ENCODE measurements at regions not wholly inside any gene's neighbourhood (a gene's known extent, or its start where the extent isn't known, plus 50 kb on each side); places are given as distances from the start of the nearest gene placed in this dataset.

DNA sequence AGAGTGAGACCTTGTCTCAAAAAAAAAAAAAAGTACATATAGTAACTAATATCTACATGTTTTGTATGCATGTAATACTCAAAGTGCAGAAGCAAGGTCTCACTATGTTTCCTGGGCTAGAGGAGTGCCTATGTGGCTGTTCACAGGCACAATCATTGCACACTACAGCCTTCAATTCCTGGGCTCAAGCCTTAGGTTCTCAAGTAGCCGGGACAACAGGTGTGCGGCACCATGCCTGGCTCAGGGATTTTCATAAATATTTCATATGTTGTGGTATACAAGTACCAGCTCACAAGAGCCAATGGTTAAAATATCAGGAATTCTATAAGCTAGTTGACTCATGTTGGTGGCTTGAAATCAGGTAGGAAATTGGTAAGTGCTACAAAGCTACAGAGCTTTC, 94.8 kb downstream of the LARP7 start:
- Histone ChIP-seq H3K36me3 (no peaks in the 10 kb centered on the region), H3K4me3 (no peak overlapping the region), H3K27ac (no peak overlapping the region), H3K27me3 (no peaks in the 10 kb centered on the region), H3K9me3 (no peaks in the 10 kb centered on the region), H3K4me1 (no peaks in the 10 kb centered on the region)
- TF ChIP-seq POLR2A (IDR thresholded peaks at IDR 0.05) = no peak
- no peak for DNase-seq (ENCODE audit: low spot score in 2 of 2)
- WGBS, 2 donors = 96 to 98% methylated on average over 2 of the region's 2 CpGs

DNA sequence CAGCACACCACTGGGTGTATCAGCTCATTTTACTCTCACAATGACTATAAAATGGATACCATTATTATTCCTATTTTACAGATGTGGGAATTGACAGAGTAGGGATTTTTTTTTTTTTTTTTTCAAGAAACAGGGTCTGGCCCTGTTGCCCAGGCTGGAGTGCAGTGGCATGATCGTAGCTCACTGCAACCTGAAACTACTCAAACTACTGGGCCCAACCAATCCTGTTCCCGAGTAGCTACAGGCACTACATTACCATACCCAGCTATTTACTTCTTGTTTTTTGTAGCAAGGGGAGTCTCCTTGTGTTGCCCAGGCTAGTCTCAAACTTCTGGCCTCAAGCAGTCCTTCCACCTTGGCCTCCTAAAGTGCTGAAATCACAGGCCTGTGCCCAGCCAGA, 95.2 kb downstream of the LARP7 start:
- 75 to 87% methylated on average over 2 of the region's 2 CpGs for WGBS, 2 donors
- TF ChIP-seq, protein P1, sequence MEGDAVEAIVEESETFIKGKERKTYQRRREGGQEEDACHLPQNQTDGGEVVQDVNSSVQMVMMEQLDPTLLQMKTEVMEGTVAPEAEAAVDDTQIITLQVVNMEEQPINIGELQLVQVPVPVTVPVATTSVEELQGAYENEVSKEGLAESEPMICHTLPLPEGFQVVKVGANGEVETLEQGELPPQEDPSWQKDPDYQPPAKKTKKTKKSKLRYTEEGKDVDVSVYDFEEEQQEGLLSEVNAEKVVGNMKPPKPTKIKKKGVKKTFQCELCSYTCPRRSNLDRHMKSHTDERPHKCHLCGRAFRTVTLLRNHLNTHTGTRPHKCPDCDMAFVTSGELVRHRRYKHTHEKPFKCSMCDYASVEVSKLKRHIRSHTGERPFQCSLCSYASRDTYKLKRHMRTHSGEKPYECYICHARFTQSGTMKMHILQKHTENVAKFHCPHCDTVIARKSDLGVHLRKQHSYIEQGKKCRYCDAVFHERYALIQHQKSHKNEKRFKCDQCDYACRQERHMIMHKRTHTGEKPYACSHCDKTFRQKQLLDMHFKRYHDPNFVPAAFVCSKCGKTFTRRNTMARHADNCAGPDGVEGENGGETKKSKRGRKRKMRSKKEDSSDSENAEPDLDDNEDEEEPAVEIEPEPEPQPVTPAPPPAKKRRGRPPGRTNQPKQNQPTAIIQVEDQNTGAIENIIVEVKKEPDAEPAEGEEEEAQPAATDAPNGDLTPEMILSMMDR (IDR thresholded peaks at IDR 0.05) = no peak
- TF ChIP-seq POLR2A (IDR thresholded peaks at IDR 0.05) = no peak
- no peak for TF ChIP-seq EP300 (IDR thresholded peaks at IDR 0.05)

DNA sequence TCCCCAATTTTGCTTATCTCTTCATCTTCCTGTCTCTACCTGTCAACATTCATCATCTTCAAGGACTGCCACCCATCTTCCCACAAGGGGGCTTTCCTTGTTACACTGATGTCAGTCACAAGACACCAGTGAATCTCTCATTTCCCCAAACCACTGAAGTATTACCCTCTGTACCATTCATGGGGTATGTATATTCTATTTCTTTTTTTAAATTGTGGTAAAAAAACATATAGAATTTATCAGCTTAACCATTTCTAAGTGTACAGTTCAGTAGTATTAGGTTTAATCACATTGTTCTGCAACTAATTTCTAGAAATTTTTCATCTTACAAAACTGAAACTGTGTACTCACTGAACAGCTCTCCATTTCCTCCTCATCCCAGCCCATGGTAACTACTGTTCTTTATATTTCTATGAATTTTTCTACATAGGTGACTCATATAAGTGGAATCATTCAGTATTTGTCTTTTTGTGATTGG, 98.6 kb downstream of the LARP7 start:
- Histone ChIP-seq H3K4me1 (no peaks in the 10 kb centered on the region), H3K27me3 (no peaks in the 10 kb centered on the region), H3K27ac (no peak overlapping the region), H3K36me3 (no peaks in the 10 kb centered on the region), H3K4me3 (no peak overlapping the region), H3K9me3 (no peaks in the 10 kb centered on the region)
- TF ChIP-seq EP300 (IDR thresholded peaks at IDR 0.05) (no peak), POLR2A (IDR thresholded peaks at IDR 0.05) (no peak)
- TF ChIP-seq, protein P1 (IDR thresholded peaks at IDR 0.05) = no peak
- DNase-seq (ENCODE audit: low spot score in 2 of 2) = no peak

More for the DNA sequence above, 95.2 kb downstream of the LARP7 start:
- Histone ChIP-seq H3K27me3 (no peaks in the 10 kb centered on the region), H3K9me3 (no peaks in the 10 kb centered on the region), H3K4me1 (no peaks in the 10 kb centered on the region), H3K36me3 (no peaks in the 10 kb centered on the region), H3K27ac (no peak overlapping the region), H3K4me3 (no peak overlapping the region)
- DNase-seq (ENCODE audit: low spot score in 2 of 2) = no peak

DNA sequence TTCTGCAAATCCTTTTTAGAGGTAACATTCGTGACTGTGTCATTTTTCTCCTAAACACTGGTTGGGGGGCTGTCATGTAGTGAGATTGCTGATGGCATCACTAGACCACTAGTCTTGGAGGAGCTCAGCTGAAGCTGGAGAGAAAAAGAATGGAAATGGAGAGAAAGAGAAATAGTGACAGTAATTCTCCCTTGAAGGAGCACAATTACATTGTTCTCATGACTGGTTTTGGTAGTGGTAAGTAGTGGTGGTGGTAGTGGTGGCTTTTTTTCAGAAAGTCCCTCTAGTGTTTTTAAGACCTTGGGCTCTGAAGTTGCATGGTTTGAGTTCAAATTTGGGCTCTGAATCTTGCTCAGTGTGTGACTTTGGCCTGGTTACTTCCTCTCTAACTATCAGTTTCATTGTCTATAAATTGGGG, 99.8 kb downstream of the LARP7 start:
- no peak for DNase-seq (ENCODE audit: low spot score in 2 of 2)
- no peaks in the 10 kb centered on the region for H3K4me1 ChIP-seq
- WGBS, 2 donors = 74 to 92% methylated on average over 1 of the region's 1 CpG
- no peak overlapping the region for H3K4me3 ChIP-seq
- H3K27ac ChIP-seq = no peak overlapping the region
- TF ChIP-seq POLR2A (IDR thresholded peaks at IDR 0.05) = no peak
- no peak for TF ChIP-seq EP300 (IDR thresholded peaks at IDR 0.05)
- TF ChIP-seq, protein P1 (IDR thresholded peaks at IDR 0.05) = no peak
- H3K9me3 ChIP-seq = no peaks in the 10 kb centered on the region
- H3K36me3 ChIP-seq = no peaks in the 10 kb centered on the region
- H3K27me3 ChIP-seq = no peaks in the 10 kb centered on the region

DNA sequence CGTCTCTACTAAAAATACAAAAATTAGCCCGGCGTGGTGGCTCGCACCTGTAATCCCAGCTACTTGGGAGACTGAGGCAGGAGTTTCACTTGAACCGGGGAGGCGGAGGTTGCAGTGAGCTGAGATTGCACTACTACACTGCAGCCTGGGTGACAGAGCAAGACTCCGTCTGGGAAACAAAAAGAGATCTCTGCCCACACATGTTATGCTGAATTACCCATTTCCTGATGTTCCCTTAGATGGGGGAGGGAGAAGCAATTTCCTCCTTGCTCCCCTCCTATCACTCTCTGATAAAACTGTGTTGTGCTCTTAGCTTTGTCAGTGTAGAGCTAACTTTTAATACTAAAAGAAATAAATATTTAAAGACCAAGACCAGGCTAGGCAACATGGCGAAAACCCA, 102.5 kb downstream of the LARP7 start:
- TF ChIP-seq EP300 (IDR thresholded peaks at IDR 0.05) (no peak), POLR2A (IDR thresholded peaks at IDR 0.05) (no peak)
- TF ChIP-seq, protein P1 (IDR thresholded peaks at IDR 0.05) = no peak
- no peak for DNase-seq (ENCODE audit: low spot score in 2 of 2)
- Histone ChIP-seq H3K4me3 (no peak overlapping the region), H3K9me3 (no peaks in the 10 kb centered on the region), H3K27me3 (no peaks in the 10 kb centered on the region), H3K27ac (no peak overlapping the region), H3K36me3 (no peaks in the 10 kb centered on the region), H3K4me1 (no peaks in the 10 kb centered on the region)
- 78 to 82% methylated on average over 8 of the region's 8 CpGs for WGBS, 2 donors

DNA sequence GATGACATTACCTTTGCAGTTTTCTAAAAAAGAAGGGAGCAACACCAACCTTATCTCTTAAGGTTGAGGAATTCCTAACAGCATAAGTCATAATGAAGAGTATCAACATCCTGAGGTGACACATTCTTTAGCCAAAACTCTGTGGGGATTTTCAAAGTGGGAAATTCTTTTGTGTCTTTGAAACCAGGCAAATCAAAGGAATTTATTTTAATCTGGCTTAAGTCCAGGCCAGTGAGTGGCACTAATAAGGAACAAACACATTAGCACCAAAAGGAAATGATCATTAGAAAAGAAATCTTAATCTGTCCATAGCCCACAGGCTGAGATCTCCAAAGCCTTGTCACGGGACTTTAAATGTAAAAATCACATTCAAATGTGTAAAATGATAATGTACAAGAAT, 110.1 kb downstream of the LARP7 start:
- Histone ChIP-seq H3K9me3 (no peaks in the 10 kb centered on the region), H3K27ac (no peak overlapping the region), H3K4me3 (no peak overlapping the region), H3K27me3 (no peaks in the 10 kb centered on the region), H3K36me3 (no peaks in the 10 kb centered on the region), H3K4me1 (no peaks in the 10 kb centered on the region)
- WGBS, 2 donors = 32 to 34% methylated on average over 1 of the region's 1 CpG
- DNase-seq (ENCODE audit: low spot score in 2 of 2) = no peak
- no peak for TF ChIP-seq EP300 (IDR thresholded peaks at IDR 0.05)
- TF ChIP-seq POLR2A (IDR thresholded peaks at IDR 0.05) = no peak
- TF ChIP-seq, protein P1 (IDR thresholded peaks at IDR 0.05) = no peak
